GM12878 (cell line): ENCODE measurements at regions not wholly inside any gene's neighbourhood (a gene's known extent, or its start where the extent isn't known, plus 50 kb on each side); places are given as distances from the start of the nearest gene placed in this dataset.
"Not testable (repeated sequence)": the region's sequence is repeated elsewhere in the genome, so short reads cannot be mapped to it uniquely, and the experiment has no call there.

ENCODE experiments used
- ATAC-seq: fragments of 200-7000 bp; cut with Tn5 transposase; 3 replicates; pipeline ENCODE4 v1.9.1; 2020; ENCODE audit warnings: mild to moderate bottlenecking, moderate library complexity
- BruUV-seq: library from RNA; stranded (reverse); fragments of 400-500 nt; replicated peaks from 2 replicates; lab custom pipeline; 2021; lab: Mats Ljungman, UMichigan
- CTCF ChIA-PET: fragments of 300-600 bp; sonication (Branson Sonifier 250); formaldehyde crosslinking; extraction: SDS; loops from one replicate; lab custom pipeline; 2021; ENCODE audit warnings: inconsistent platforms; lab: Yijun Ruan, JAX
- POLR2A ChIA-PET: fragments of 350-600 bp; formaldehyde crosslinking; extraction: SDS; loops from one replicate; lab custom pipeline; 2021; ENCODE audit warnings: inconsistent platforms; lab: Charles Lee
- RAD21 ChIA-PET: fragments of 300-600 bp; sonication (Branson Sonifier 250); formaldehyde crosslinking; loops from one replicate; lab custom pipeline; 2023; ENCODE audit warnings: antibody characterized with exemption; ENCODE audit not compliant: unreplicated experiment; lab: Charles Lee
- SMC1A ChIA-PET: fragments of 300-600 bp; sonication (Branson Sonifier 250); formaldehyde crosslinking; loops from one replicate; lab custom pipeline; 2023; ENCODE audit not compliant: unreplicated experiment, uncharacterized antibody; lab: Charles Lee
- DNase-seq: peaks from one replicate; pipeline ENCODE4 v3.0.0-alpha.2; 2011; ENCODE audit warnings: low read depth, low spot score
- FAIRE-seq: peaks from 3 replicates; lab custom pipeline; 2011; peaks lifted over from hg19 to GRCh38; lab: Jason Lieb, UNC
- H2AFZ ChIP-seq: 2 replicates; pipeline ENCODE4 v1.6.0; 2011; ENCODE audit warnings: low read depth, low read length, control low read depth; ENCODE audit not compliant: control insufficient read depth
- H3K27ac ChIP-seq: 2 replicates; pipeline ENCODE4 v1.5.1; 2011; ENCODE audit warnings: control low read depth; ENCODE audit not compliant: control insufficient read depth, insufficient read depth
- H3K27me3 ChIP-seq, 2 experiments: replicated peaks in 1 of 2; 2 replicates each; pipeline versions ENCODE4 v1.6.0 to v1.6.1; 2011; ENCODE audit warnings: low read length in 1 of 2; ENCODE audit not compliant: control insufficient read depth in 2 of 2, insufficient read depth in 2 of 2
- H3K36me3 ChIP-seq, 2 experiments: 2 replicates each; pipeline ENCODE4 v1.5.1; 2011; ENCODE audit warnings: low read length in 1 of 2; ENCODE audit not compliant: control insufficient read depth in 2 of 2, insufficient read depth in 2 of 2
- H3K4me1 ChIP-seq: 2 replicates; pipeline ENCODE4 v1.6.1; 2011; ENCODE audit warnings: mild to moderate bottlenecking, low read length, moderate library complexity, mixed read lengths; ENCODE audit not compliant: control insufficient read depth, insufficient read depth
- H3K4me2 ChIP-seq: 2 replicates; pipeline ENCODE4 v1.6.0; 2011; ENCODE audit warnings: control low read depth; ENCODE audit not compliant: control insufficient read depth, insufficient read depth
- H3K4me3 ChIP-seq: fragments of 200-600 bp; sonication (generic); 2 replicates; pipeline ENCODE4 v1.5.1; 2016
- H3K79me2 ChIP-seq: 2 replicates; pipeline ENCODE4 v1.6.0; 2011; ENCODE audit warnings: low read length; ENCODE audit not compliant: control insufficient read depth, insufficient read depth
- H3K9ac ChIP-seq: 2 replicates; pipeline ENCODE4 v1.8.0; 2011; ENCODE audit warnings: low read length, control low read depth, mixed read lengths; ENCODE audit not compliant: control insufficient read depth, insufficient read depth
- H3K9me3 ChIP-seq: replicated peaks from 3 replicates; pipeline ENCODE4 v1.5.1; 2011; ENCODE audit warnings: mild to moderate bottlenecking, low read length; ENCODE audit not compliant: control insufficient read depth, insufficient read depth
- H4K20me1 ChIP-seq: 2 replicates; pipeline ENCODE4 v1.6.0; 2011; ENCODE audit not compliant: control insufficient read depth, insufficient read depth
- ATF3 ChIP-seq: IDR thresholded peaks from 2 replicates; pipeline ENCODE4 v1.6.1; 2011; ENCODE audit warnings: low read depth, mild to moderate bottlenecking, low read length, moderate library complexity, borderline replicate concordance; ENCODE audit errors: extremely low read depth
- ETV6 ChIP-seq, 2 experiments: fragments of 450-650 bp in 1 of 2; IDR thresholded peaks in 1 of 2; conservative IDR thresholded peaks in 1 of 2; 2 replicates each; pipeline ENCODE4 v1.6.1; 2014; ENCODE audit warnings: antibody characterized with exemption in 1 of 2, borderline replicate concordance in 1 of 2, low read depth in 1 of 2, mild to moderate bottlenecking in 1 of 2, moderate library complexity in 1 of 2
- FOXK2 ChIP-seq: fragments of 450-650 bp; IDR thresholded peaks from 2 replicates; pipeline ENCODE4 v1.6.1; 2017; ENCODE audit warnings: mild to moderate bottlenecking, moderate library complexity
- JUND ChIP-seq: IDR thresholded peaks from 2 replicates; pipeline ENCODE4 v1.6.1; 2012; ENCODE audit warnings: low read depth, mild to moderate bottlenecking, low read length, improper control_type of control experiment, moderate library complexity
- POU2F2 ChIP-seq: IDR thresholded peaks from 3 replicates; pipeline ENCODE4 v1.6.1; 2011; ENCODE audit warnings: low read depth, mild to moderate bottlenecking, low read length, borderline replicate concordance
- RFX5 ChIP-seq: IDR thresholded peaks from 2 replicates; pipeline ENCODE4 v1.6.1; 2011; ENCODE audit warnings: low read depth, low read length, improper control_type of control experiment
- SKIL ChIP-seq: fragments of 450-650 bp; IDR thresholded peaks from 2 replicates; pipeline ENCODE4 v1.6.1; 2017; ENCODE audit warnings: mild to moderate bottlenecking, low read depth, inconsistent platforms; ENCODE audit not compliant: poor library complexity, severe bottlenecking
- SUZ12 ChIP-seq: fragments of 200-600 bp; sonication (generic); IDR thresholded peaks from one replicate; pipeline ENCODE4 v1.6.1; 2018; ENCODE audit warnings: antibody characterized with exemption, mild to moderate bottlenecking; ENCODE audit not compliant: unreplicated experiment
- YBX1 ChIP-seq: fragments of 450-650 bp; IDR thresholded peaks from 2 replicates; pipeline ENCODE4 v1.6.1; 2016; ENCODE audit warnings: antibody characterized with exemption
- ZNF207 ChIP-seq: fragments of 450-650 bp; IDR thresholded peaks from 2 replicates; pipeline ENCODE4 v1.6.1; 2014; ENCODE audit warnings: antibody characterized with exemption, mild to moderate bottlenecking, borderline replicate concordance
- WGBS: methylation state at CpG from one replicate; pipeline ENCODE4 v1.1.6; 2016; ENCODE audit warnings: low lambda C conversion rate; ENCODE audit not compliant: insufficient replicate concordance, insufficient coverage; ENCODE audit errors: missing lambda C conversion rate; 5-methylcytosine and 5-hydroxymethylcytosine counted together
- in situ Hi-C: fragments of 300-500 bp; cut with MboI; formaldehyde crosslinking; loops from 9 replicates; pipeline ENCODE4 v1.14.3; 2018; ENCODE audit warnings: mixed read lengths
- intact Hi-C: fragments of 100-400 bp; cut with micrococcal nuclease; formaldehyde crosslinking; loops from one replicate; pipeline ENCODE4 v1.14.2; 2022; ENCODE audit not compliant: unreplicated experiment

- intact Hi-C loops = no loop called here
- ATAC-seq = no peak
- Histone ChIP-seq H3K4me2 (no peak overlapping the region), H3K9ac (no peak overlapping the region), H3K36me3 (no peaks in the 10 kb centered on the region), H3K4me1 (no peaks in the 10 kb centered on the region), H4K20me1 (no peaks in the 10 kb centered on the region), H3K79me2 (no peaks in the 10 kb centered on the region), H3K27ac (no peak overlapping the region), H3K27me3 (no peaks in the 10 kb centered on the region), H3K4me3 (no peak overlapping the region)
- no TSS peak for BruUV-seq
- in situ Hi-C loops = no loop called here
- CTCF ChIA-PET = interaction anchor here (0.7 kb wide), 1 partner anchor 12 kb away, joined by 3 read pairs; no protein-coding TSS in a partner anchor
- SMC1A ChIA-PET = no interaction called here
- RAD21 ChIA-PET = no interaction called here
- TF ChIP-seq POU2F2 (no peak), ATF3 (no peak), SKIL (no peak), JUND (no peak), ETV6 (conservative IDR thresholded peaks at IDR 0.05 in 1 of 2, IDR thresholded peaks at IDR 0.05 in 1 of 2; ENCODE audit: borderline replicate concordance in 1 of 2, low read depth in 1 of 2) (no peak), ZNF207 (no peak), RFX5 (no peak), FOXK2 (no peak), SUZ12 (no peak), YBX1 (no peak)
- TF ChIP-seq, all 136 proteins: peak for 0
- FAIRE-seq (no peak), DNase-seq (no peak)
- no peak overlapping the region for H2AFZ ChIP-seq
- POLR2A ChIA-PET = no interaction called here
- H3K9me3 ChIP-seq = no peaks in the 10 kb centered on the region
Observed at GRCh38 chr3:166986000-166986399, 394.1 kb downstream of the ZBBX start.

GRCh38 chr3:166975796-166976195 is 404.3 kb downstream of the ZBBX start:
- BruUV-seq, SMC1A ChIA-PET, DNase-seq, H2AFZ ChIP-seq, POLR2A ChIA-PET, H3K4me3 ChIP-seq, RAD21 ChIA-PET, H3K9ac ChIP-seq, CTCF ChIA-PET, H3K4me1 ChIP-seq, H3K9me3 ChIP-seq, in situ Hi-C loops, intact Hi-C loops, H3K36me3 ChIP-seq, H3K79me2 ChIP-seq, H3K27ac ChIP-seq, H3K27me3 ChIP-seq, H4K20me1 ChIP-seq, ATAC-seq, H3K4me2 ChIP-seq, FAIRE-seq: not testable (repeated sequence)
- 72% methylated on average over 27 of the region's 36 CpGs for WGBS
